ENCODE measurements at regions not wholly inside any gene's neighbourhood (a gene's known extent, or its start where the extent isn't known, plus 50 kb on each side); places are given as distances from the start of the nearest gene placed in this dataset.

DNA sequence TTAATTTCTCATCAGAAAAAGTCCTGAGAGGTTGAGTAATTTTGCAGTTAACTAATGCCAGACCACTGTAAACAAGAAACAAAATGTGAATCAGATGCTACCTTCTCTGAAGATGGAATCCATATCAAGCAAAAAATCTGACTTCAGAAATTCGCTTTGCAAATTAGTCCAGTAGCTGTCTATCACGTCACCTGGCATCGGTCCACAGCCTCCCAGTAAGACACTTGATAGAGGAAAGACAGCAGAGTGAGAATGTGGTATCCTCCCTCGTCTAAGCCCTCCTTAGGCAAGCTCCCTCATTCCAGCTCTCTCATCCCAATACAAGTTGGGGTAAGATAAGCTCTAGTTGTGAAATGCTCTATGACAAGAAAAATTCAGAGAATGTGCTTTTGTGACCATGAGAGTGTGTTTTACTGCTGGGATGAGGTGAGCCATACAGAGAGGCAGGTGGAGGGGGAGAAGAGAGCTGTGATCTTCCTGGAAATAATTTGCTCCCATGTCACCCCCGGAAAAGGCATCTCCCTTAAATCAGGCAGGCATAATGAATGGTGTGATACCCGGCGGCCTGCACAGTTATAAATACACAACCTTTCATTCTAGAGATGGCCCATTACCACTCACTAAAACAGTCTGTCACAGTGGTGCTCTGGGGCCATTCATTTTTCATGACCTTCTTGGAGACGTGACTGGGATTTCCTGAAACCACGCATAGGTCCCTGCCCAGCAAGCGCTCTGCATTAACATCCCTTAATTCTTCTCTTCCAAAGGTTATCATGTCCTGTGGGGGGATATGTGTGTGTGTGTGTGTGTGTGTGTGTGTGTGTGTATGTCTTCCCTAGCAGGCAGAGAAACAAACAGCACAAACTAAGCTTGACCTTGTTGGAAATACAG lies 602.0 kb upstream of the KCNMB2 start:
- TF ChIP-seq, protein P1, sequence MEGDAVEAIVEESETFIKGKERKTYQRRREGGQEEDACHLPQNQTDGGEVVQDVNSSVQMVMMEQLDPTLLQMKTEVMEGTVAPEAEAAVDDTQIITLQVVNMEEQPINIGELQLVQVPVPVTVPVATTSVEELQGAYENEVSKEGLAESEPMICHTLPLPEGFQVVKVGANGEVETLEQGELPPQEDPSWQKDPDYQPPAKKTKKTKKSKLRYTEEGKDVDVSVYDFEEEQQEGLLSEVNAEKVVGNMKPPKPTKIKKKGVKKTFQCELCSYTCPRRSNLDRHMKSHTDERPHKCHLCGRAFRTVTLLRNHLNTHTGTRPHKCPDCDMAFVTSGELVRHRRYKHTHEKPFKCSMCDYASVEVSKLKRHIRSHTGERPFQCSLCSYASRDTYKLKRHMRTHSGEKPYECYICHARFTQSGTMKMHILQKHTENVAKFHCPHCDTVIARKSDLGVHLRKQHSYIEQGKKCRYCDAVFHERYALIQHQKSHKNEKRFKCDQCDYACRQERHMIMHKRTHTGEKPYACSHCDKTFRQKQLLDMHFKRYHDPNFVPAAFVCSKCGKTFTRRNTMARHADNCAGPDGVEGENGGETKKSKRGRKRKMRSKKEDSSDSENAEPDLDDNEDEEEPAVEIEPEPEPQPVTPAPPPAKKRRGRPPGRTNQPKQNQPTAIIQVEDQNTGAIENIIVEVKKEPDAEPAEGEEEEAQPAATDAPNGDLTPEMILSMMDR (IDR thresholded peaks at IDR 0.05): no peak
- TF ChIP-seq POLR2A (IDR thresholded peaks at IDR 0.05): no peak
